ENCODE measurements at regions not wholly inside any gene's neighbourhood (a gene's known extent, or its start where the extent isn't known, plus 50 kb on each side); places are given as distances from the start of the nearest gene placed in this dataset.
"Not testable (repeated sequence)": the region's sequence is repeated elsewhere in the genome, so short reads cannot be mapped to it uniquely, and the experiment has no call there.

- H3K4me1 ChIP-seq = peaks cover 0 to 6% of the 10 kb centered on the region in 2 donors
- peak; percentile 36 for DNase-seq (ENCODE audit: low spot score)
- TF ChIP-seq CTCF (IDR thresholded peaks at IDR 0.05) = no peak
- no peak overlapping the region for H3K27ac ChIP-seq
- no peaks in the 10 kb centered on the region for H3K36me3 ChIP-seq
- H3K9me3 ChIP-seq = no peaks in the 10 kb centered on the region
- no peak overlapping the region for H3K4me3 ChIP-seq
- H3K27me3 ChIP-seq = no peaks in the 10 kb centered on the region
Observed at GRCh38 chr6:170221052-170221752, 69.7 kb downstream of the DLL1 start.

- not testable (repeated sequence) for H3K27me3 ChIP-seq; H3K36me3 ChIP-seq; H3K27ac ChIP-seq; H3K9me3 ChIP-seq; DNase-seq (ENCODE audit: low spot score); H3K4me1 ChIP-seq; H3K4me3 ChIP-seq
Observed at GRCh38 chr6:170213637-170214018, 77.2 kb downstream of the DLL1 start.

- no peak overlapping the region for H3K27ac ChIP-seq
- TF ChIP-seq CTCF (IDR thresholded peaks at IDR 0.05) = no peak
- no peaks in the 10 kb centered on the region for H3K36me3 ChIP-seq
- H3K4me1 ChIP-seq = no peaks in the 10 kb centered on the region
- no peak overlapping the region for H3K4me3 ChIP-seq
- DNase-seq (ENCODE audit: low spot score) = peak; percentile 11
- H3K27me3 ChIP-seq = no peaks in the 10 kb centered on the region
- H3K9me3 ChIP-seq = no peaks in the 10 kb centered on the region
Observed at GRCh38 chr6:170212956-170213636, 77.8 kb downstream of the DLL1 start.

GRCh38 chr6:170212051-170212756 lies 78.7 kb downstream of the DLL1 start:
- H3K9me3 ChIP-seq = no peaks in the 10 kb centered on the region
- H3K27ac ChIP-seq = no peak overlapping the region
- H3K4me3 ChIP-seq = no peak overlapping the region
- no peaks in the 10 kb centered on the region for H3K4me1 ChIP-seq
- no peaks in the 10 kb centered on the region for H3K27me3 ChIP-seq
- no peaks in the 10 kb centered on the region for H3K36me3 ChIP-seq
- no peak for TF ChIP-seq CTCF (IDR thresholded peaks at IDR 0.05)
- peak; percentile 36 for DNase-seq (ENCODE audit: low spot score)

GRCh38 chr6:170211404-170212025 lies 79.4 kb downstream of the DLL1 start:
- Histone ChIP-seq H3K4me3 (no peak overlapping the region), H3K9me3 (no peaks in the 10 kb centered on the region), H3K36me3 (no peaks in the 10 kb centered on the region), H3K27me3 (no peaks in the 10 kb centered on the region), H3K4me1 (no peaks in the 10 kb centered on the region), H3K27ac (no peak overlapping the region)
- peak; percentile 49 for DNase-seq (ENCODE audit: low spot score)
- TF ChIP-seq CTCF (IDR thresholded peaks at IDR 0.05) = no peak
